ENCODE measurements at regions not wholly inside any gene's neighbourhood (a gene's known extent, or its start where the extent isn't known, plus 50 kb on each side); places are given as distances from the start of the nearest gene placed in this dataset.

DNA sequence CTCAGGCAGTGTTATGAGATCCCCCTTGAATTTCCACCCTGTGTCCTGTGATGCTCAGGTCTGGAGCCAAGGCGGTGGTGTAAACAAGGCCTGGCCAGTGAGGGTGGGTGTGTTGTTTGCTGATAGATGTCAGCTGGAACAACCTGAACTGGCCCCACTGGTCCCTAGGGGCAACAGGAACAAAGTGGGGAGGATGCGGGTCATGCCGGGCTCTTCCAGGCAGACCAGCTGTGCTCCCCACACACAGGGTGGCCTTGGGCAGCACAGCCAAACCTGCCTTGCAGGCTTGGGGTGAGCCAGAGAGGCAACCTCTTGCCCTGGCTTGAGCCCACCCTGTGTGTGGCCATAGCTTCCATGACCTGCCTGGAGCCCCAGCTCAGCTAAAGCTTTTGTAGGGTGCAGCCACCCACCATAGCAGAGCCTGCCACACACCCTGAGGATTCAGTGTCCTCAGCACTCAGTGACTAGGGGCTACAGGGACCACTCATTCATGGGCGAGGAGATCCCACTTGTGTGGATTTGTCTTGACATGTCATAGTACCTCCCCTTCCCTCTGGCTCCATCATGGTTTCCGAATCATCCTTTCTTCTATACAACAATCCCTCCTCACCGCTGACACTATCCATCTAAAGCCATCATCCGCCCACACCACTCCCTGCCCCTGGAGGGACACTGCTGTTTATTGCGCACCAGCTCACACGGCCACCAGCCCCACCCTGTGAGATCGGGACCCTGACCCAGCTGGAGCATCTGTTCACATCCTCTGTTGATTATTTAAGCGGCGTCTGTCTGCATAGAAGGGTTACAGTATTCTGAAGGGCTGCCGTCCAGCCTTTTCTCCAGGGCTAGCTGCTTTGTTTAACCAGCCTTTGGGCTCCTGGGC is 268.8 kb downstream of the CYP26B1 start:
- TF ChIP-seq EZH2 (IDR thresholded peaks at IDR 0.05) (no peak), POLR2AphosphoS5 (IDR thresholded peaks at IDR 0.05; ENCODE audit: borderline replicate concordance, low read depth, low read length) (no peak), FOXP2 (optimal IDR thresholded peaks at IDR 0.05; ENCODE audit: control extremely low read depth, extremely low read length, insufficient read depth) (no peak)
